Activated naive CD4-positive, alpha-beta T cell treated with anti-CD3 and anti-CD28 coated beads for 36 hours (primary cell): ENCODE measurements at regions not wholly inside any gene's neighbourhood (a gene's known extent, or its start where the extent isn't known, plus 50 kb on each side); places are given as distances from the start of the nearest gene placed in this dataset.

Source experiments
- CTCF ChIA-PET: fragments of 350-600 bp; sonication (Branson Sonifier 250); formaldehyde crosslinking; loops from one replicate; lab custom pipeline; 2021; ENCODE audit warnings: antibody characterized with exemption; lab: Charles Lee
- DNase-seq: peaks from one replicate; pipeline ENCODE4 v3.0.0-alpha.2; 2020
- H3K27ac Mint-ChIP-seq: one replicate; pipeline ENCODE4 v1.8.0; 2021; ENCODE audit warnings: mild to moderate bottlenecking, mixed read lengths
- H3K27me3 Mint-ChIP-seq: one replicate; pipeline ENCODE4 v1.8.0; 2021; ENCODE audit warnings: low read depth, mixed read lengths
- H3K36me3 Mint-ChIP-seq: one replicate; pipeline ENCODE4 v1.8.0; 2021; ENCODE audit warnings: low read depth, mixed read lengths
- H3K4me1 Mint-ChIP-seq: one replicate; pipeline ENCODE4 v1.8.0; 2021; ENCODE audit warnings: low read depth, mixed read lengths
- H3K4me3 Mint-ChIP-seq: one replicate; pipeline ENCODE4 v1.8.0; 2021; ENCODE audit warnings: mild to moderate bottlenecking, moderate library complexity, mixed read lengths
- H3K9me3 Mint-ChIP-seq: one replicate; pipeline ENCODE4 v1.8.0; 2021; ENCODE audit warnings: mixed read lengths
- intact Hi-C: fragments of 100-400 bp; cut with micrococcal nuclease; formaldehyde crosslinking; loops from one replicate; pipeline ENCODE4 v1.15.1; 2023

- Mint-ChIP-seq H3K4me3 (no peak overlapping the region), H3K36me3 (no peaks in the 10 kb centered on the region), H3K9me3 (peaks cover 2% of the 10 kb centered on the region), H3K27me3 (peaks cover 11% of the 10 kb centered on the region), H3K4me1 (no peaks in the 10 kb centered on the region), H3K27ac (no peak overlapping the region)
- CTCF ChIA-PET: no interaction called here
- no peak for DNase-seq
- intact Hi-C loops: no loop called here
These were observed 673.8 kb upstream of the CITED2 start for GRCh38 chr6:140048202-140048790.

- H3K9me3 Mint-ChIP-seq: peaks cover 2% of the 10 kb centered on the region
- no peak overlapping the region for H3K4me3 Mint-ChIP-seq
- CTCF ChIA-PET: no interaction called here
- no peak overlapping the region for H3K27ac Mint-ChIP-seq
- no peaks in the 10 kb centered on the region for H3K36me3 Mint-ChIP-seq
- H3K4me1 Mint-ChIP-seq: no peaks in the 10 kb centered on the region
- intact Hi-C loops: no loop called here
- peaks cover 11% of the 10 kb centered on the region for H3K27me3 Mint-ChIP-seq
- DNase-seq: no peak
These were observed 672.9 kb upstream of the CITED2 start for GRCh38 chr6:140047321-140047720.

- DNase-seq: no peak
- no peaks in the 10 kb centered on the region for H3K4me1 Mint-ChIP-seq
- intact Hi-C loops: no loop called here
- CTCF ChIA-PET: no interaction called here
- H3K27ac Mint-ChIP-seq: no peak overlapping the region
- peaks cover 2% of the 10 kb centered on the region for H3K9me3 Mint-ChIP-seq
- peaks cover 14% of the 10 kb centered on the region for H3K27me3 Mint-ChIP-seq
- no peak overlapping the region for H3K4me3 Mint-ChIP-seq
- no peaks in the 10 kb centered on the region for H3K36me3 Mint-ChIP-seq
These were observed 671.7 kb upstream of the CITED2 start for GRCh38 chr6:140046016-140046632.

GRCh38 chr6:140045116-140045515 is 670.7 kb upstream of the CITED2 start:
- H3K27ac Mint-ChIP-seq: no peak overlapping the region
- no peak overlapping the region for H3K4me3 Mint-ChIP-seq
- H3K27me3 Mint-ChIP-seq: peaks cover 12% of the 10 kb centered on the region
- intact Hi-C loops: no loop called here
- peaks cover 2% of the 10 kb centered on the region for H3K9me3 Mint-ChIP-seq
- H3K4me1 Mint-ChIP-seq: no peaks in the 10 kb centered on the region
- H3K36me3 Mint-ChIP-seq: no peaks in the 10 kb centered on the region
- CTCF ChIA-PET: no interaction called here
- no peak for DNase-seq

- CTCF ChIA-PET: no interaction called here
- peaks cover 12% of the 10 kb centered on the region for H3K27me3 Mint-ChIP-seq
- no peak for DNase-seq
- intact Hi-C loops: no loop called here
- no peak overlapping the region for H3K4me3 Mint-ChIP-seq
- no peak overlapping the region for H3K27ac Mint-ChIP-seq
- no peaks in the 10 kb centered on the region for H3K4me1 Mint-ChIP-seq
- no peaks in the 10 kb centered on the region for H3K36me3 Mint-ChIP-seq
- peaks cover 2% of the 10 kb centered on the region for H3K9me3 Mint-ChIP-seq
These were observed 670.2 kb upstream of the CITED2 start for GRCh38 chr6:140044626-140045025.

DNA sequence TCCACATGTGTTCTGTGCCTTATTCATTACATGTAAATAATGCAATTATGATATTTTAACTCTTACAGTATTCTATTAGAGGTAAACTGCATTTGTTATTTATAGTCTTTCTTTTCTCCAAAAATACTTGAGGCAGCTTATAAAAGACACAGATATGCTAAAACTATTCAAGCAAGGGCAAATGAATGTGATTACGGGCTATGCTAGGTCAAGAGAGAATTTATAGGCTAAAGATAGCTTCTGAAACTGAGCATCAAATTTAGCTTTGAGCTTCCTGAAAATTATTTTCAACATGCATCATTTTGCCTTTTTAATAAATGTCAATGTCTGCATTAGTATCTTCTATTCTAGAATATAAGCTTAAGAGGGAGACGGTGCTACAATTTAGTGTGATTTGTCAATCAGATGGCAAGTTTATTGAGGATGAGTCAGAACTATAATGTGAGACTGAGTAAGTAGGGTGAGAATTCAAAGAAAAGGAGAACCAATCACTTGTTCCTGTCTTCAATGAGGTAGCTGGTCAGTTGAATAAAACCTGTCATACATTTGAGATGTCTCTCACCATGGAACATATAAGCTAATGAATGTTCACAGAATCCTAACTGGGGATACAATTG is 669.4 kb upstream of the CITED2 start:
- peaks cover 2% of the 10 kb centered on the region for H3K9me3 Mint-ChIP-seq
- H3K4me3 Mint-ChIP-seq: no peak overlapping the region
- H3K27me3 Mint-ChIP-seq: peaks cover 9% of the 10 kb centered on the region
- CTCF ChIA-PET: no interaction called here
- no peak overlapping the region for H3K27ac Mint-ChIP-seq
- DNase-seq: no peak
- H3K36me3 Mint-ChIP-seq: no peaks in the 10 kb centered on the region
- intact Hi-C loops: no loop called here
- no peaks in the 10 kb centered on the region for H3K4me1 Mint-ChIP-seq

DNA sequence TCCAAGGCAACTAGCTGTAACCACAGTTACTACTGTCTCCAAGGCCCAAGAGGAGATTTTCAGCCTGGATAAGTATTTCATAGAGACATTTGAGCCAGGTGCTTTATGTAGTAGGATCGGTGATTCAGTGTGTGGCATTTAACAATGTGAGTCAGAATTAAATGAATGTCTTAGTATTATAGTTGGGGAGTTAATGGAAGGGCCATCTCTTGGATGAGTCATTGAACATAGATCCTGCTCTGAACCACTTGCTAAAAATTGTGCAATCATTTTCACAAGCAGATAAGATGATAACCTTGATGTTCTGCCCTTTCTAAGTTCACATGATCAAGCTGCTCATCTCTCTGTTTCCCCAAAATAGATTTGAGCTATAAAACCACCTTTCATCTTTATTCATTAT is 668.9 kb upstream of the CITED2 start:
- intact Hi-C loops: no loop called here
- no peaks in the 10 kb centered on the region for H3K4me1 Mint-ChIP-seq
- H3K27me3 Mint-ChIP-seq: peaks cover 9% of the 10 kb centered on the region
- CTCF ChIA-PET: no interaction called here
- peaks cover 2% of the 10 kb centered on the region for H3K9me3 Mint-ChIP-seq
- H3K36me3 Mint-ChIP-seq: no peaks in the 10 kb centered on the region
- H3K4me3 Mint-ChIP-seq: no peak overlapping the region
- no peak overlapping the region for H3K27ac Mint-ChIP-seq
- no peak for DNase-seq

DNA sequence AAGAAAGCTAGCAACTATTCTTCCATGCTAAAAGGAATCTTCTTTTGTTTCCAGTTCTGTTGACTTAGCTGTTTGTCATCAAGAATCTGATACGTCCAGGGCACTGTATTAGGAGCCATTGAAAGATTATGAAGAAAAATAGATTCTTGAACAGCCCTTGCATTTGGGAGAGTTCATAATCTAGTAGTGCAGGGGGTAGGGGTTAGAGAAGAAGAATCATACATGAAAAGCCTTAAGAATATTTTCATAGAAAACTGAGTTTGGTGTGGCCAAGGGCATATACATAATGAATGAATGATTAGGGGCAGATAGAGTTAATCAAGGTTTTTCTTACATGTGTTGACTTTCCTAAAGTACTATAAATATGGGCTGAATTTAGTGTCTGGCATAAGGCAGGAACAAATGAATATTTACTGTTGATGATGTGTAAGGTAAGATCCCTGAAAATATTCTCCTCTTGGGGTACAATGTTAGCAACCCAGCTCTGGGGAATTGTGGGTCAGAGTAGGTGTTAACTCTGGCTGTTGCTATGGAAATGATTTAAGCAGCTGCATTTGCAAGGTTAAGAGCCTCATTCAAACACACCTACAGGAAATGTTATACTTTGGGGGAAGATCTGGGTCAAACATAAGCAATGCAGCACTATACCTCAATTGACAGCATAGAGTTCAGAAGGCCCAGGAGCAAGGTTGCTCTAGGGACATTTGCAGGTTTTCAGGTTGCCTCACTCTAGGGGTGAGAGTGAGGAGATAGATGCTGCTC is 667.3 kb upstream of the CITED2 start:
- Mint-ChIP-seq H3K9me3 (no peaks in the 10 kb centered on the region), H3K4me1 (no peaks in the 10 kb centered on the region)

DNA sequence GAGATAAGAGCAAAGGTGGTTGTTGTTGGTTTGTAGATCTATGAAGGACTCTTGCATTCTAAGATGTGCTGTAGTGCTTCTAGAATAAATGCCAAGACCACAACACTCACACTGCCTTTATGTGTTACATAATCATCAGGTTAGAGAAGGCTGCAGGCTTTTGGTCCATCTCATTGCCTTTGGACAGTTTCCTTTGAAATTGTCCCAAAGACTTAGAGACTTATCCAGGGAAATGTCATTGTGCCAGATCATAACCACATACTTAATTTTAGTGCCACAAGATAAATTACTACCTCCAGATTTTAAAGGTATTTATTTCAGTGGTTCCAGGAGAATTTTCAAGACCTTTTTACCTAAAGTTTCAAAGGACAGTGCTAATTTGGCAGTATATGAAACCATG is 666.6 kb upstream of the CITED2 start:
- H3K9me3 Mint-ChIP-seq: no peaks in the 10 kb centered on the region
- CTCF ChIA-PET: no interaction called here
- intact Hi-C loops: no loop called here

More for the DNA sequence above, 667.3 kb upstream of the CITED2 start:
- CTCF ChIA-PET: no interaction called here
- H3K27me3 Mint-ChIP-seq: peaks cover 9% of the 10 kb centered on the region
- H3K27ac Mint-ChIP-seq: no peak overlapping the region
- intact Hi-C loops: no loop called here
- H3K4me3 Mint-ChIP-seq: no peak overlapping the region
- no peak for DNase-seq
- no peaks in the 10 kb centered on the region for H3K36me3 Mint-ChIP-seq

GRCh38 chr6:140040396-140040795 is 665.9 kb upstream of the CITED2 start:
- Mint-ChIP-seq H3K27me3 (peaks cover 7% of the 10 kb centered on the region), H3K4me1 (no peaks in the 10 kb centered on the region), H3K36me3 (no peaks in the 10 kb centered on the region), H3K4me3 (no peak overlapping the region), H3K9me3 (no peaks in the 10 kb centered on the region), H3K27ac (no peak overlapping the region)
- intact Hi-C loops: no loop called here
- DNase-seq: no peak
- CTCF ChIA-PET: no interaction called here

More for the DNA sequence above, 666.6 kb upstream of the CITED2 start:
- Mint-ChIP-seq H3K4me1 (no peaks in the 10 kb centered on the region), H3K36me3 (no peaks in the 10 kb centered on the region), H3K4me3 (no peak overlapping the region), H3K27me3 (peaks cover 9% of the 10 kb centered on the region), H3K27ac (no peak overlapping the region)
- no peak for DNase-seq

DNA sequence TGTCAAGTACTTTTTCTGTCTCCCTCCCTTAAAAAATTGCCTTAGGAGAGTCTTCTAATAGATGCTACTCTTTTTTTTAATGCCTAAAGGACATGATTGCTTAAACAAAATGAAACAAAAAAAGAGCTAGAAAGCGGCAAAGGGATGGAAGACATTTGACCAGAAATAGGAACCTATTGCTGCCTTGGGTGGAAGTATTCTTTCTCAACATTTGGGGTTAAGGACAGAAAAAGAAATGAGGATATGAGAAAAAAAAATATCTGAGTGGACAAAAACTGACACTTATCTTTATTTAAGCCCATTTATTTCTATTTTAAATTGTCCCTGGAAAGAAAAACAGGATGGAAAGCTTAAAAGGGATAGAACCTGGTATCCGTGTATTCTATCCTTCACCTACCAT is 664.9 kb upstream of the CITED2 start:
- H3K4me1 Mint-ChIP-seq: no peaks in the 10 kb centered on the region
- CTCF ChIA-PET: no interaction called here
- no peaks in the 10 kb centered on the region for H3K36me3 Mint-ChIP-seq
- H3K9me3 Mint-ChIP-seq: no peaks in the 10 kb centered on the region
- no peak for DNase-seq
- peaks cover 7% of the 10 kb centered on the region for H3K27me3 Mint-ChIP-seq
- H3K4me3 Mint-ChIP-seq: no peak overlapping the region
- H3K27ac Mint-ChIP-seq: no peak overlapping the region
- intact Hi-C loops: no loop called here

- intact Hi-C loops: no loop called here
- Mint-ChIP-seq H3K4me3 (no peak overlapping the region), H3K9me3 (no peaks in the 10 kb centered on the region), H3K4me1 (no peaks in the 10 kb centered on the region), H3K27ac (no peak overlapping the region), H3K36me3 (no peaks in the 10 kb centered on the region), H3K27me3 (peaks cover 6% of the 10 kb centered on the region)
- DNase-seq: no peak
- CTCF ChIA-PET: no interaction called here
These were observed 661.7 kb upstream of the CITED2 start for GRCh38 chr6:140036196-140036595.
